ENCODE measurements at regions not wholly inside any gene's neighbourhood (a gene's known extent, or its start where the extent isn't known, plus 50 kb on each side); places are given as distances from the start of the nearest gene placed in this dataset.

DNA sequence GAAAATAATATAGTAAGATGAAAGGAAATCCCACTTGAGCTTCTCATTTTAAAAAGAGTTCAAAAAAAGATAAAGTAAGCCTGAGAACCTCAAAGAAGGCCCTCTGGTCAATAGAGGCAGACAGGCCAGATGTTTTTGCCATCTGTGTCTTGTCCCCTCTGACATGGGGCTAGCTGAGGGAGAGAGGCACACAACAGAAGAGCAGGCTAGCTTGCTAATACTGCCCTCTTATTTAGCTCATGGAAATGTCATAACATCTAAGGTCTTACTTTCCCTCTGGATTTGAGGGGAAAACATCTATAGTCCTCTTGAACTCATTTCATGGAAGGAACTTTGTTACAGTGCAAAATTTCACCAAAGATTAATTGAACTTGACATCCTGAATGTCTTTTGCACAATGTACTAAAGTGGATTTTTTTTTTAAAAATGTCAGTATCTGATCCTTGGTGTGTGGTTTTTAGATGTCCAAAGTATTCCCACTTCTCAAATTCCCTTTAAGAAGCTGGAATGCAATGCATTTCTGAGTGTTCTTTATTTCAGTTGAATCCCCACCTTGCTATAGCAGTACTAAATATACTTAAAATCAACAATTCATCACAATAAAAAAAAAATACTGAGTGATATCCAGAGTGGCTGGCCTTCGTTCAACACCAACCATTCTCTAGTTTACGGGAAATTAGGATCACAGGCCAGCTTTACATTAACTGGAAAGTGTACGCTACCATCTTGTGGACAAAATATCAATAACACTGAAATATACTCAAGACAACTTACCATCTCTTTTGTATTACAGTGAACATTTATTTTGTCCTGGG is 176.7 kb downstream of the PAH start:
- TF ChIP-seq CTCF (IDR thresholded peaks at IDR 0.05), result no peak
- no peak for TF ChIP-seq POLR2A (IDR thresholded peaks at IDR 0.05)

Data from lower leg skin (tissue), 3 donors.